HEK293 (cell line): ENCODE measurements at regions not wholly inside any gene's neighbourhood (a gene's known extent, or its start where the extent isn't known, plus 50 kb on each side); places are given as distances from the start of the nearest gene placed in this dataset.
A peak's percentile ranks its signal among the peaks of the same experiment; 100 is the strongest.

ENCODE experiments used
- CTCF ChIA-PET: fragments of 350-600 bp; formaldehyde crosslinking; extraction: SDS; loops from one replicate; lab custom pipeline; 2021; ENCODE audit warnings: antibody characterized with exemption; lab: Yijun Ruan, JAX
- POLR2A ChIA-PET: fragments of 300-600 bp; formaldehyde crosslinking; extraction: SDS; loops from one replicate; lab custom pipeline; 2020; ENCODE audit warnings: antibody characterized with exemption, inconsistent platforms; lab: Yijun Ruan, JAX
- H3K27ac ChIP-seq: fragments of 200-500 bp; sonication (Bioruptor generic); 2 replicates; pipeline ENCODE4 v1.5.1; 2014; ENCODE audit warnings: low read depth, low read length, control low read depth, inconsistent platforms; ENCODE audit errors: extremely low read depth
- H3K36me3 ChIP-seq, 2 experiments: fragments of 200-500 bp in 1 of 2; sonication (Bioruptor generic) in 1 of 2; 1 replicate in 1 of 2; 2 replicates in 1 of 2; pipeline ENCODE4 v1.5.1; 2014 to 2017; ENCODE audit warnings: inconsistent platforms in 2 of 2, low read length in 2 of 2; ENCODE audit not compliant: control insufficient read depth in 2 of 2, insufficient read depth in 1 of 2
- H3K4me1 ChIP-seq: fragments of 200-500 bp; sonication (Bioruptor generic); 2 replicates; pipeline ENCODE4 v1.5.1; 2014; ENCODE audit warnings: mild to moderate bottlenecking, low read length, inconsistent platforms; ENCODE audit not compliant: control insufficient read depth, insufficient read depth
- H3K4me3 ChIP-seq: 2 replicates; pipeline ENCODE4 v1.5.1; 2011; ENCODE audit warnings: low read depth, mild to moderate bottlenecking, control low read depth, low read length, moderate library complexity
- H3K9me3 ChIP-seq: fragments of 200-500 bp; sonication (Bioruptor generic); 2 replicates; pipeline ENCODE4 v1.5.1; 2014; ENCODE audit warnings: low read depth, low read length, inconsistent platforms; ENCODE audit not compliant: control insufficient read depth, insufficient read depth
- BCL11A ChIP-seq: fragments of 450-650 bp; formaldehyde crosslinking; IDR thresholded peaks from 2 replicates; pipeline ENCODE4 v1.5.1; 2016; ENCODE audit warnings: low read depth, missing biosample characterization, missing genetic modification characterization
- KLF10 ChIP-seq: fragments of 450-650 bp; IDR thresholded peaks from 2 replicates; pipeline ENCODE4 v1.5.1; 2018; ENCODE audit warnings: missing biosample characterization, mild to moderate bottlenecking, missing genetic modification characterization
- PRDM6 ChIP-seq: fragments of 450-650 bp; formaldehyde crosslinking; IDR thresholded peaks from 2 replicates; pipeline ENCODE4 v1.5.1; 2017; ENCODE audit warnings: missing biosample characterization, missing genetic modification characterization
- REST ChIP-seq: fragments of 450-650 bp; formaldehyde crosslinking; IDR thresholded peaks from 2 replicates; pipeline ENCODE4 v1.5.1; 2016; ENCODE audit warnings: missing biosample characterization, missing genetic modification characterization
- SP7 ChIP-seq: fragments of 450-650 bp; formaldehyde crosslinking; IDR thresholded peaks from 2 replicates; pipeline ENCODE4 v1.5.1; 2016; ENCODE audit warnings: missing biosample characterization, missing genetic modification characterization
- ZEB2 ChIP-seq: fragments of 450-650 bp; formaldehyde crosslinking; IDR thresholded peaks from 2 replicates; pipeline ENCODE4 v1.5.1; 2016; ENCODE audit warnings: missing biosample characterization, missing genetic modification characterization
- ZNF335 ChIP-seq: fragments of 450-650 bp; formaldehyde crosslinking; conservative IDR thresholded peaks from 2 replicates; pipeline ENCODE4 v1.5.1; 2016; ENCODE audit warnings: missing biosample characterization, missing genetic modification characterization
- ZNF366 ChIP-seq: fragments of 450-650 bp; formaldehyde crosslinking; conservative IDR thresholded peaks from 2 replicates; pipeline ENCODE4 v1.5.1; 2016; ENCODE audit warnings: missing biosample characterization, missing genetic modification characterization
- ZNF513 ChIP-seq: fragments of 450-650 bp; IDR thresholded peaks from 2 replicates; pipeline ENCODE4 v1.5.1; 2018; ENCODE audit warnings: missing biosample characterization, missing genetic modification characterization
- ZNF768 ChIP-seq: fragments of 450-650 bp; formaldehyde crosslinking; IDR thresholded peaks from 2 replicates; pipeline ENCODE4 v1.5.1; 2018; ENCODE audit warnings: missing biosample characterization, mild to moderate bottlenecking, missing genetic modification characterization
- TF ChIP-seq, protein P1 (sequence below): fragments of 450-650 bp; formaldehyde crosslinking; IDR thresholded peaks from 2 replicates; pipeline ENCODE4 v1.5.1; 2016; ENCODE audit warnings: missing biosample characterization, missing genetic modification characterization
- TF ChIP-seq, protein P2 (sequence below): fragments of 450-650 bp; formaldehyde crosslinking; IDR thresholded peaks from 2 replicates; pipeline ENCODE4 v1.5.1; 2016; ENCODE audit warnings: missing biosample characterization, missing genetic modification characterization
- TF ChIP-seq, protein P3 (sequence below): fragments of 450-650 bp; formaldehyde crosslinking; IDR thresholded peaks from 2 replicates; pipeline ENCODE4 v1.5.1; 2016; ENCODE audit warnings: missing biosample characterization, missing genetic modification characterization
- TF ChIP-seq, protein P4 (sequence below): fragments of 450-650 bp; IDR thresholded peaks from 2 replicates; pipeline ENCODE4 v1.5.1; 2018; ENCODE audit warnings: missing biosample characterization, mild to moderate bottlenecking, missing genetic modification characterization
- TF ChIP-seq, protein P5 (sequence below): fragments of 450-650 bp; formaldehyde crosslinking; IDR thresholded peaks from 2 replicates; pipeline ENCODE4 v1.5.1; 2016; ENCODE audit warnings: missing biosample characterization, missing genetic modification characterization

- TF ChIP-seq SP7, result peak; percentile 73
- peak; percentile 54; the same call in 1 of the 2 replicates for TF ChIP-seq ZEB2 (tag by site-specific recombination)
- peak; percentile 70; the same call in 1 of the 2 replicates for TF ChIP-seq ZNF366
- no peak for TF ChIP-seq ZNF768 (tag by site-specific recombination)
- peak; percentile 65; the same call in 1 of the 2 replicates for TF ChIP-seq BCL11A (tag by site-specific recombination)
- 0 out of 2 replicates have a peak, but pooled peaks have one; percentile 18 for TF ChIP-seq ZNF335 (tag by site-specific recombination)
- TF ChIP-seq, protein P1, sequence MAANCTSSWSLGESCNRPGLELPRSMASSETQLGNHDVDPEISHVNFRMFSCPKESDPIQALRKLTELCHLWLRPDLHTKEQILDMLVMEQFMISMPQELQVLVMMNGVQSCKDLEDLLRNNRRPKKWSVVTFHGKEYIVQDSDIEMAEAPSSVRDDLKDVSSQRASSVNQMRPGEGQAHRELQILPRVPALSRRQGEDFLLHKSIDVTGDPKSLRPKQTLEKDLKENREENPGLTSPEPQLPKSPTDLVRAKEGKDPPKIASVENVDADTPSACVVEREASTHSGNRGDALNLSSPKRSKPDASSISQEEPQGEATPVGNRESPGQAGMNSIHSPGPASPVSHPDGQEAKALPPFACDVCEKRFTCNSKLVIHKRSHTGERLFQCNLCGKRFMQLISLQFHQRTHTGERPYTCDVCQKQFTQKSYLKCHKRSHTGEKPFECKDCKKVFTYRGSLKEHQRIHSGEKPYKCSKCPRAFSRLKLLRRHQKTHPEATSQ (tag by site-specific recombination), result no peak
- peak; percentile 67; the same call in 1 of the 2 replicates for TF ChIP-seq PRDM6 (tag by site-specific recombination)
- 0 out of 2 replicates have a peak, but pooled peaks have one; percentile 21 for TF ChIP-seq KLF10 (tag by site-specific recombination)
- TF ChIP-seq, protein P2, sequence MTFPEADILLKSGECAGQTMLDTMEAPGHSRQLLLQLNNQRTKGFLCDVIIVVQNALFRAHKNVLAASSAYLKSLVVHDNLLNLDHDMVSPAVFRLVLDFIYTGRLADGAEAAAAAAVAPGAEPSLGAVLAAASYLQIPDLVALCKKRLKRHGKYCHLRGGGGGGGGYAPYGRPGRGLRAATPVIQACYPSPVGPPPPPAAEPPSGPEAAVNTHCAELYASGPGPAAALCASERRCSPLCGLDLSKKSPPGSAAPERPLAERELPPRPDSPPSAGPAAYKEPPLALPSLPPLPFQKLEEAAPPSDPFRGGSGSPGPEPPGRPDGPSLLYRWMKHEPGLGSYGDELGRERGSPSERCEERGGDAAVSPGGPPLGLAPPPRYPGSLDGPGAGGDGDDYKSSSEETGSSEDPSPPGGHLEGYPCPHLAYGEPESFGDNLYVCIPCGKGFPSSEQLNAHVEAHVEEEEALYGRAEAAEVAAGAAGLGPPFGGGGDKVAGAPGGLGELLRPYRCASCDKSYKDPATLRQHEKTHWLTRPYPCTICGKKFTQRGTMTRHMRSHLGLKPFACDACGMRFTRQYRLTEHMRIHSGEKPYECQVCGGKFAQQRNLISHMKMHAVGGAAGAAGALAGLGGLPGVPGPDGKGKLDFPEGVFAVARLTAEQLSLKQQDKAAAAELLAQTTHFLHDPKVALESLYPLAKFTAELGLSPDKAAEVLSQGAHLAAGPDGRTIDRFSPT (tag by site-specific recombination), result peak; percentile 55
- TF ChIP-seq, protein P3, sequence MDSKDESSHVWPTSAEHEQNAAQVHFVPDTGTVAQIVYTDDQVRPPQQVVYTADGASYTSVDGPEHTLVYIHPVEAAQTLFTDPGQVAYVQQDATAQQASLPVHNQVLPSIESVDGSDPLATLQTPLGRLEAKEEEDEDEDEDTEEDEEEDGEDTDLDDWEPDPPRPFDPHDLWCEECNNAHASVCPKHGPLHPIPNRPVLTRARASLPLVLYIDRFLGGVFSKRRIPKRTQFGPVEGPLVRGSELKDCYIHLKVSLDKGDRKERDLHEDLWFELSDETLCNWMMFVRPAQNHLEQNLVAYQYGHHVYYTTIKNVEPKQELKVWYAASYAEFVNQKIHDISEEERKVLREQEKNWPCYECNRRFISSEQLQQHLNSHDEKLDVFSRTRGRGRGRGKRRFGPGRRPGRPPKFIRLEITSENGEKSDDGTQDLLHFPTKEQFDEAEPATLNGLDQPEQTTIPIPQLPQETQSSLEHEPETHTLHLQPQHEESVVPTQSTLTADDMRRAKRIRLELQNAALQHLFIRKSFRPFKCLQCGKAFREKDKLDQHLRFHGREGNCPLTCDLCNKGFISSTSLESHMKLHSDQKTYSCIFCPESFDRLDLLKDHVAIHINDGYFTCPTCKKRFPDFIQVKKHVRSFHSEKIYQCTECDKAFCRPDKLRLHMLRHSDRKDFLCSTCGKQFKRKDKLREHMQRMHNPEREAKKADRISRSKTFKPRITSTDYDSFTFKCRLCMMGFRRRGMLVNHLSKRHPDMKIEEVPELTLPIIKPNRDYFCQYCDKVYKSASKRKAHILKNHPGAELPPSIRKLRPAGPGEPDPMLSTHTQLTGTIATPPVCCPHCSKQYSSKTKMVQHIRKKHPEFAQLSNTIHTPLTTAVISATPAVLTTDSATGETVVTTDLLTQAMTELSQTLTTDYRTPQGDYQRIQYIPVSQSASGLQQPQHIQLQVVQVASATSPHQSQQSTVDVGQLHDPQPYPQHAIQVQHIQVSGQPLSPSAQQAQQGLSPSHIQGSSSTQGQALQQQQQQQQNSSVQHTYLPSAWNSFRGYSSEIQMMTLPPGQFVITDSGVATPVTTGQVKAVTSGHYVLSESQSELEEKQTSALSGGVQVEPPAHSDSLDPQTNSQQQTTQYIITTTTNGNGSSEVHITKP (tag by site-specific recombination), result 0 out of 2 replicates have a peak, but pooled peaks have one; percentile 46
- TF ChIP-seq, protein P4, sequence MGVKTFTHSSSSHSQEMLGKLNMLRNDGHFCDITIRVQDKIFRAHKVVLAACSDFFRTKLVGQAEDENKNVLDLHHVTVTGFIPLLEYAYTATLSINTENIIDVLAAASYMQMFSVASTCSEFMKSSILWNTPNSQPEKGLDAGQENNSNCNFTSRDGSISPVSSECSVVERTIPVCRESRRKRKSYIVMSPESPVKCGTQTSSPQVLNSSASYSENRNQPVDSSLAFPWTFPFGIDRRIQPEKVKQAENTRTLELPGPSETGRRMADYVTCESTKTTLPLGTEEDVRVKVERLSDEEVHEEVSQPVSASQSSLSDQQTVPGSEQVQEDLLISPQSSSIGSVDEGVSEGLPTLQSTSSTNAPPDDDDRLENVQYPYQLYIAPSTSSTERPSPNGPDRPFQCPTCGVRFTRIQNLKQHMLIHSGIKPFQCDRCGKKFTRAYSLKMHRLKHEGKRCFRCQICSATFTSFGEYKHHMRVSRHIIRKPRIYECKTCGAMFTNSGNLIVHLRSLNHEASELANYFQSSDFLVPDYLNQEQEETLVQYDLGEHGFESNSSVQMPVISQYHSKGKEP (tag by site-specific recombination), result peak; percentile 57
- TF ChIP-seq, all 188 proteins: peak for 15
These were observed 143.2 kb upstream of the MGMT start (continued) for GRCh38 chr10:129323879-129324278.

GRCh38 chr10:129325893-129326292 lies 141.1 kb upstream of the MGMT start:
- Histone ChIP-seq H3K9me3 (no peaks in the 10 kb centered on the region), H3K4me3 (no peak overlapping the region), H3K4me1 (no peaks in the 10 kb centered on the region; the same call in 1 of the 2 replicates), H3K27ac (no peak overlapping the region), H3K36me3 (no peaks in the 10 kb centered on the region)
- ChIA-PET POLR2A (no interaction called here), CTCF (interaction anchor here (0.7 kb wide), 1 partner anchor 25 kb away, joined by 3 read pairs; no protein-coding TSS in a partner anchor)
- TF ChIP-seq ZNF513 (tag by site-specific recombination), result no peak
- peak; percentile 95 for TF ChIP-seq REST (tag by site-specific recombination)
- TF ChIP-seq, protein P5, sequence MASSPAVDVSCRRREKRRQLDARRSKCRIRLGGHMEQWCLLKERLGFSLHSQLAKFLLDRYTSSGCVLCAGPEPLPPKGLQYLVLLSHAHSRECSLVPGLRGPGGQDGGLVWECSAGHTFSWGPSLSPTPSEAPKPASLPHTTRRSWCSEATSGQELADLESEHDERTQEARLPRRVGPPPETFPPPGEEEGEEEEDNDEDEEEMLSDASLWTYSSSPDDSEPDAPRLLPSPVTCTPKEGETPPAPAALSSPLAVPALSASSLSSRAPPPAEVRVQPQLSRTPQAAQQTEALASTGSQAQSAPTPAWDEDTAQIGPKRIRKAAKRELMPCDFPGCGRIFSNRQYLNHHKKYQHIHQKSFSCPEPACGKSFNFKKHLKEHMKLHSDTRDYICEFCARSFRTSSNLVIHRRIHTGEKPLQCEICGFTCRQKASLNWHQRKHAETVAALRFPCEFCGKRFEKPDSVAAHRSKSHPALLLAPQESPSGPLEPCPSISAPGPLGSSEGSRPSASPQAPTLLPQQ (tag by site-specific recombination), result no peak
